Embryonic facial prominence (tissue), 1 donor: ENCODE measurements at regions not wholly inside any gene's neighbourhood (a gene's known extent, or its start where the extent isn't known, plus 50 kb on each side); places are given as distances from the start of the nearest gene placed in this dataset.
A peak's percentile ranks its signal among the peaks of the same experiment; 100 is the strongest.
"Not testable (repeated sequence)": the region's sequence is repeated elsewhere in the genome, so short reads cannot be mapped to it uniquely, and the experiment has no call there.

Experiments
- DNase-seq: peaks from one replicate; pipeline ENCODE4 v3.0.0-alpha.2; 2016; ENCODE audit errors: extremely low spot score

GRCh38 chr4:124426279-124426678 lies 286.3 kb downstream of the ANKRD50 start:
- DNase-seq = no peak

GRCh38 chr4:124427095-124427767 lies 285.3 kb downstream of the ANKRD50 start:
- DNase-seq = no peak

DNA sequence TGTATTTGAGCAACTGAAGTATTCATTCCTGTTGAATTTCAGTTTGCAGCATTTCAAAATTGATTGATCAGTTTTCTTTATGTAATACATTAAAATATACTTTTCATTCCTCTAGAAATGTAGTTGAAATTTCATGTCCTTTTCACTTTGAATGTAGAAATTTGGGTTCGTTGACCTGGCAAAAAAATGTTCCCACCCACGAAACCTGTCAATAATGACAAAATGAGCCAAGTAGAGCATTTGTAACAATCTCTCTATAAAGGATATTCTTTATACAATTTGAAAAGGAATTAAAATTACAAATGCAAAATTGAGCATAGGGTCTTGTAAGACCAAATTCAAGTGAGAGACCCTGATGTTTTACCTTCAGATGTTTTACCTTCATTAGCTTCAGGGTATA lies 283.9 kb downstream of the ANKRD50 start:
- DNase-seq = no peak

DNA sequence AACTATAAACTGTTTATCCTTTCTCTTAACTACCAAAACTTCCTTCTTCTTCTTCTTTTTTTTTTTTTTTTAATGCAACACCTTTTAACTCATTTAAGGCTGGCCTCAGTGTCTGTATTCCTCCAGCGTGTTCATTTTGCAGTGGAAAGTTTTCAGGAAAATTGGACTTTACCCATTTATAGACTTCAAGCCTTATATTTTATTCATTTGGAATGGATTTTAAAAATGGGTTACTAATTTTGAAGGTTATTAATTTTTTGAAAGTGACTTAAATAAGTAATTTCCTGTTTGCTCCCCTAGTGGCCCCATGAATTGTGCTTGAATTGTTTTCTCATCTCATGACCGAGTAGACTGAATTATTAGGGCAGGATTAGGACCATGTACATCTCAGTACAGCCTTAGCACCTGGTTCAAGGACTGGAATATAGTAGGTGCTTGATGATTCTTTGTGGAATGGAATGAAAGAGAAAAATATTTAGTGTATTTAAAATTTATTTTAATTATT lies 282.7 kb downstream of the ANKRD50 start:
- no peak for DNase-seq

DNA sequence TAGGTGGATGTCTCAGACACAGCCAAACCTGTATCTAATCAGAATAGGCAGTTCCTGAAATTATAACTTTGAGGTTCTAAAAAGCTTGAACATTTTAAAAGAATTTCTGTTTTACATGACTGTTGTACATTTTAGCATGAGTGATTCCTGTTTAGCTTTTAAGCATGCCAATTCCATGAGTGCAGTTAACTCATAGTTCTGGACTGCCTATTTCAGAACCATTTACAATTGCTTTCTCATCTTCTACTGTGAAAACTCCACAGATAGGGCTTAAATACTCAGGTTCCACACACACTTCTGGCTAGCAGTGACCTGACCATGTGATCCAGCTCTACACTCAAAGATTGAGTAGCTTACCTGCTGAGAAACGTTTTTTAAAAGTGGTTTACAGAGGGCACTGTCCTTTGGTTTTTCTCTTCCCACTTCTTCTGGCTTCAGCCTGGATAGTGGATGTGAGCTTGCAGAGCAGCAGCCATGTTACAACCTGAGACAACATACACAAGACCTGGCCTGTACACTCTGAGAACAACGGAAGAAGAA lies 280.8 kb downstream of the ANKRD50 start:
- no peak for DNase-seq

DNA sequence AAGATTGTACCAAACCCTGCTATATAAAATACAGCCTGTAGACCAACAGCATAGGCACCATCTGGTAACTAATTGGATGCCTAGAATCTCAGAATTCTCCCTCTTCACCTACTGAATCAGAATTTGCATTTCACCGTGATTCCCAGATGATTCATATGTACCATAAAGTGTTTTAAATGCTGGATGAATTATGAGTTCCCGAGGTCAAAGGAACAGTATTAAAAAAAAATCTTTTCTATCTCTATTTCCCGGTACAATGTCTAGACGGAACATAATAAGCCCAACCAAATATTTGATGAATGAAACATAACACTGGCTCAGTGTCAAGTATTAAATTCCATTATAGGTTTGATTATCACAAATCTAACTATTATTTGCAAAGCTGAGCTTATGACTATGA lies 280.0 kb downstream of the ANKRD50 start:
- DNase-seq = no peak

GRCh38 chr4:124433044-124433443 lies 279.5 kb downstream of the ANKRD50 start:
- DNase-seq = no peak

DNA sequence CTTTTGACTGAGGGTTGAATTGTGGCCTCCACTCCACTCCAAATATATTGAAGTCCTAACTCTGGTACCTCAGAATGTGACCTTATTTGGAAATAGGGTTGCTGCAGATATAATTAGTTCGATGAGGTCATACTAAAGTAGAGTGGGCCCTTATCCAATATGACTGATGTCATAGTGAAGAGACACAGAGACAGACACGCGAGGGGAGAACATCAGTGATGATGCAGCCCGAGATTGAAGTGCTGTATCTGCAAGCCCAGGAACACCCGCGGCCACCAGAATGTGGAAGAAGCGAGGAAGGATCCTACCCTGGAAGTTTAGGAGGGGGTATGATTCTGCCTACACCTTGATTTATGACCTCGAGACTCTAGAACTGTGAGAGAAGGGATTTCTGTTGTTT lies 279.0 kb downstream of the ANKRD50 start:
- DNase-seq = no peak

DNA sequence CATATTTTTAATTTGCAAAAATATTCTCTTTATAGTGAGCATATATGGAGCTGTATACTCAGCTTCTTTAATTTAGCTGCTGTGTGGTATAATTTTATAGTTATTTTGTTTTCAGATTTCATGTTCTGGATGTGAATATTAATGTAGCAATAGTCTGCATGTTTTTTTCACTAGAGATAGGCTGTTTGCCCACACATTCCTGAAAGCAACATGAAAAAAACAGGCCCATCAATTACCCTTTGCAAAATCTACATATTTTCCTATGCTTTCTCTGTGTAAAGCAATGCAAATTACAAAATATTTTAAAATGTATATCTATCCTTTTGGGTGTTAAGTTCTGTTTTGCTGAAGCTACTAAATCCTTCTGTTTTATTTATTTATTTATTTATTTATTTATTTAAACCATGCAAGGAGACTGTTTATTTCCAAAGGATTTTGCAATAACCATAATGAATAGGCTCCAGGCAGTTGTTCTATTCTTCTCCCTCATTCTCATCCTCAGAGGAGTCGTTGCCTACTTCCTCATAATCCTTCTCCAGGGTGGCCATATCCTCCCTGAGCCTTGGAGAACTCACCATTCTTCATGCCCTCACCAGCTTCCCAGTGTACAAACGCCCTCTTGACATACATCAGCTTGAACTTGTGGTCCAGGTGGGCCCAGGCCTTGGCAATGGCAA lies 277.1 kb downstream of the ANKRD50 start:
- DNase-seq = no peak

- DNase-seq = no peak
Measured at GRCh38 chr4:124437853-124438495, 274.6 kb downstream of the ANKRD50 start.

DNA sequence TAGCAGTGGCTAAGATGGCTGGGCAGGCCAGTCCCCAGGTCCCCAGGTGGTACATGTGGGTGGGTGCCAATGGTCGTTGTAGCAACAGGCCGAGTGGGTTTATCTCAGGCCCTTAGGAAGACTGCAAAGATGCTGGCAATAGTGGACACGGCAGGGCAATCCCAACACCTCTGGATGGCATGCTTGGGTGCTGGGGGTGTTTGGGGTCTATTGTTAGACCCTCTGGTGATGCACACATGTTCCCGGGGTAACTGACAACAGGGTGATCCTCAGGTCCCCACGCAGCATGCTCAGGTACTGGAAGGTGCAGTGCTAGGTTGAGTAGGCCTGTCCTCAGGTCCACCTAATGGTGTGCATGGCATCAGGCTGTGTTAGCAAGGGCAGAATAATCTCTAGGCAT lies 267.5 kb downstream of the ANKRD50 start:
- DNase-seq = no peak

- no peak for DNase-seq
Measured at GRCh38 chr4:124449881-124450280, 262.7 kb downstream of the ANKRD50 start.

DNA sequence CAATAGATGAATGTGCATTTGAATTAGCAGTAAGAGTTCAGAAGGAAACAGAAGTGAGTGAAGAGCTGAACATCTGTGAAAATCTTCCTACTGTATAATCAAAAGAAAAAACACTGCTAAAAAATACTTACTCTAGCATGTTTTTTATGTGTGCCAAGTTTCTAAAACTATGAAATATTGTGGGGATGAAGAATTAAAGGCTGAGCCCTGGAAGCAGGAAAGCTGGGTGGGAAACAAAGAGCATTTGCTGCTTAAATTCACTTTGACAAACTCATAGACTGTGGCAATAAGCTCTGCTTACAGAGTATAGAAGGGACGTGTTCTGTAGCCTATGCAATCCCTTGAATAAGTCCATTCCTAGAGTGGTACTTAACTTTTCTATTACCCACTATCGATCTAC lies 261.7 kb downstream of the ANKRD50 start:
- no peak for DNase-seq

DNA sequence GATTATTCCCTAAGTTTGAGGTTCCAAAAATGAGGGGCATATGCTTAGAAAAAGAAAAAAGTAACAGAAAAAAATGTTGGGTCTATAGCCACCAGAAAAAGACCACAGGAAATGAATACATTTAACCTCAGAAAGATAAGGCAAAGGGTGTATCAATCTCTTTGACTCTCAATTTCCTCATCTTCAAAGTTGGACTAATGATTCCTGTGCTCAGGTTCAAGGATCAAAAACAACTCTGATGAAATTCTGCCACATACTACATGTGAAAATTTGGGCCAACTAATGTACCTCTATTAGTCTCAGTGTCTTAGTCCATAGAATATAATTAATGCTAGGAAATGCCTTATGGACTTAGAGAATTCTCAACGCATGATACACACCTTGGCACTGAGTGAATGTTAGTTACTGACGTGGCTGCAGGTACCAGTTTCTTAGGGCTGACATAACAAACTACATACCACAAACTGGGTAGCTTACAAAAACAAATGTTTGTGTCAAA lies 257.7 kb downstream of the ANKRD50 start:
- no peak for DNase-seq

DNA sequence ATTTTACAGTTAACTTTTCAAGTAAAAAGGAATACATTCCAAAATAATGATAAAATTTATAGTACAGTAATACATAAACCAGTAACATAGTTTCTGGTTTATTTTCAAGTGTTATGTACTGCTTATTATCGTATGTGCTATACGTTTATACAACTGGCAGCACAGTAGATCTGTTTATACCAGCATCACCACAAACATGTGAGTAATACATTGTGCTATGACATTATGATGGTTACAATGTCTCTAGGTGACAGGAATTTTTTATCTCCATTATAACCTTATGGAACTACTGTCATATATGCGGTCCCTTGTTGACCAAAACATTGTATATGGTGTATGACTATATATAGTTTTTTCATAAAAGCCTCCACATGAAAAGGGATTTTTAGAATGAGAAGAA lies 256.9 kb downstream of the ANKRD50 start:
- DNase-seq = no peak

- DNase-seq = no peak
Measured at GRCh38 chr4:124459196-124459940, 253.2 kb downstream of the ANKRD50 start.

DNA sequence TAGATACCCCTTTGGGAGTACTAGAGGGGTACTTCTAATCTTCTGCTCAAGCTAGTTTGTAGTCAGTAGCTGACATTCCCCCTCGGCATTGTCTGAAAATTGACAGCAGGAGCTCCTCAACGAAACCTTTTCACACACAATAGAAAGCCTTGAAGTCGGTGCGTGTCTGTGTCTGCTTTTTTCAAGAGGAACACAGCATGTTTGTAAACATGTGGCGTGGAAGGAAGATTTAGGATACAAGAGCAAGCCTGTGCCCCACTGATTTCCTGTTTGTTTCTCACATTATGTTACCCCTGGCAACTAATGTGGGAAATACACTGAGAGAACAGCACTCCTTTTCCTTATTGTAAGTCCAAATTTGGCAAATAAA lies 252.6 kb downstream of the ANKRD50 start:
- DNase-seq = peak; percentile 58

- DNase-seq = not testable (repeated sequence)
Measured at GRCh38 chr4:124461592-124461991, 250.9 kb downstream of the ANKRD50 start.

DNA sequence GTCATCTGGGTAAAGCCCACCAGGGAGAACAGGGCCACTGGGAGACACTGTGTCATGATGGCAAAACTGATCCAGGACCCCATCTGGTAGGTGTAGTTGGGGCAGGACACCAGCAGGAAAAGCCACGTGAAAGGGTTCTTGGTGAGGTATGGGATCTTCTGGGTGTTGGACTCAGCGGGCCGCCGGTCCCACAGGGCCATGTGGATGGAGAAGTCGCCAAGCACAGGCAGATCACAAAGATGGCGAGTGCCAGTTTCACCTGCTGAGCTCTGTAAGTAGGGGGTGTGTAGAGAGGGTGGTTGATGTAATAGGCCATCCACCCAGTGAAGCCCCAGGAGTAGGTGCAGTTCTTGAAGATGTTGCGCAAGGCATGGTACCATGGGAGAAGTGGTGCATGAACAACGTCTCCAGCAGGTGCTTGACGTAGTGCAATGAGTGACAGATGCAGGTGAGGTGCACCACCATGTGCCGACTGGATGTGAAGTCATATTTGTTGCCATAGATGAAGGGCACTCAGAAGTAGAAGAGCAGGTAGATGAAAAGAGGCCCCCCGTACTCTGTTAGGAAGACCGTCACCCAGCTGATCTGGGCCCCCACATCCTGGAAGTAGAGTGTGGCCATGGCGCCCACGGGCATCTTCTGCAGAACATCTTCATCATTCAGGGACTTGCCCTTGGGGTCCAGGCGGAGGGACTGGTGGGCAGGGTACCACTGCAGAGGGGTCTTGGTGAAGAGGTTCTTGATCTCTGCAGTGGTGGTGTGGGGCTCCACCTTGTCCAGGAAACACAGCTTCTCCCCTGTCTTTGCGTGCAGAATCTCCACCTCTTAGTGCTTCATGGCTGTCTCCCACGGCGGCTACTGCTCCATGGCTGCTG lies 249.3 kb downstream of the ANKRD50 start:
- DNase-seq = no peak

DNA sequence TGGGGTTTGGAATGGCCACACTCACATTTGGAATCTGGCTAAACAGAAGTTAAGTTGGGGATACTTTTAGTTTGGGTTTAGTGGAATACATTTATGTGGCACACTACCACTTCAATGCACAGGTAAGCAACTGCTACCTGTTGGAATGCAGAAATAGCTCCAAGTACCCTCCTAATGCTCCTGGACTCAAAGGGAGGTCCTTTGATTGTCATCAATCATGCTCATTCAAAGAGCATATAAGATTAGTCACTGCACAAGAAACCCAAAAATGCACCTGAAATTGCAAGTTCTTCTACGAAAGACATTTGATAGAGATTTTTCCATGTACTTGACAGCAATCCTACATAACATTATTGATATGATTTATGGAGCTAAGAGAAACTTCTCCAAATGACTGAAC lies 247.7 kb downstream of the ANKRD50 start:
- no peak for DNase-seq

DNA sequence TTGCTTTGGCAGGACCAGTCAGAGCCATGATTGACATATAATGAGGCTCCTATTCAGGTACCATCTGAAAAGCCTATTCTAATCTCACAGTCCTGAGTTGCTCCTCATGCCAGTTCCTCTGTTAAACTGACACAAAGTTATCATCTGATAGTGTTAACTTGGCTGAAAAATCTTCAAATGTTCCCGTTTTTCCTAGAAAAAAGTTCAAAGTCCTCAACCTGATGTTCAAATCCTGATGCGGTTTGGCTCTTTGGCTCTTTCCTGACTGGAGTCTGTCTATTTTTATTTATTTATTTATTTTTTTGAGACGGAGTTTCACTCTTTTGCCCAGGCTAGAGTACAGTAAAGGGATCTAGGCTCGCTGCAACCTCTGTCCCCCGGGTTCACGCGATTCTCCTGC lies 244.2 kb downstream of the ANKRD50 start:
- no peak for DNase-seq
